ENCODE measurements at regions not wholly inside any gene's neighbourhood (a gene's known extent, or its start where the extent isn't known, plus 50 kb on each side); places are given as distances from the start of the nearest gene placed in this dataset.

- Histone ChIP-seq H3K36me3 (ENCODE audit: low read depth, missing control alignments) (no peaks in the 10 kb centered on the region), H3K27ac (no peak overlapping the region), H3K27me3 (no peaks in the 10 kb centered on the region), H3K4me3 (no peak overlapping the region), H3K4me1 (peaks cover 9% of the 10 kb centered on the region), H3K9me3 (no peaks in the 10 kb centered on the region)
- intact Hi-C loops (cut with DNase I; ENCODE audit: low total_unique reads), result no loop called here
- DNase-seq, result no peak
- WGBS, 2 donors, result 67 to 79% methylated on average over 2 of the region's 2 CpGs
- TF ChIP-seq CTCF (IDR thresholded peaks at IDR 0.05) (no peak), POLR2A (IDR thresholded peaks at IDR 0.05) (no peak)
Observed at GRCh38 chr2:12605936-12606335, 110.8 kb upstream of the TRIB2 start.

- DNase-seq, result no peak
- 31 to 35% methylated on average over 5 of the region's 5 CpGs for WGBS, 2 donors
Observed at GRCh38 chr2:12606472-12607000, 110.2 kb upstream of the TRIB2 start.

GRCh38 chr2:12607971-12608370, 108.8 kb upstream of the TRIB2 start:
- WGBS, 2 donors, result 91 to 98% methylated on average over 3 of the region's 3 CpGs
- no peak for DNase-seq
- no peaks in the 10 kb centered on the region for H3K27me3 ChIP-seq
- TF ChIP-seq POLR2A (IDR thresholded peaks at IDR 0.05), result no peak
- no peak for TF ChIP-seq CTCF (IDR thresholded peaks at IDR 0.05)
- no peak overlapping the region for H3K4me3 ChIP-seq
- H3K9me3 ChIP-seq, result no peaks in the 10 kb centered on the region
- H3K4me1 ChIP-seq, result peaks cover 9% of the 10 kb centered on the region
- H3K27ac ChIP-seq, result no peak overlapping the region
- H3K36me3 ChIP-seq (ENCODE audit: low read depth, missing control alignments), result no peaks in the 10 kb centered on the region
- intact Hi-C loops (cut with DNase I; ENCODE audit: low total_unique reads), result no loop called here

More at GRCh38 chr2:12606472-12607000, 110.2 kb upstream of the TRIB2 start:
- no peak for TF ChIP-seq POLR2A (IDR thresholded peaks at IDR 0.05)
- TF ChIP-seq CTCF (IDR thresholded peaks at IDR 0.05), result no peak
- Histone ChIP-seq H3K9me3 (no peaks in the 10 kb centered on the region), H3K4me3 (no peak overlapping the region), H3K36me3 (ENCODE audit: low read depth, missing control alignments) (no peaks in the 10 kb centered on the region), H3K4me1 (peaks cover 9% of the 10 kb centered on the region), H3K27me3 (no peaks in the 10 kb centered on the region), H3K27ac (no peak overlapping the region)
- intact Hi-C loops (cut with DNase I; ENCODE audit: low total_unique reads), result no loop called here

- H3K27ac ChIP-seq, result no peak overlapping the region
- no peaks in the 10 kb centered on the region for H3K9me3 ChIP-seq
- TF ChIP-seq CTCF (IDR thresholded peaks at IDR 0.05) (no peak), POLR2A (IDR thresholded peaks at IDR 0.05) (no peak)
- DNase-seq, result no peak
- no peaks in the 10 kb centered on the region for H3K27me3 ChIP-seq
- intact Hi-C loops (cut with DNase I; ENCODE audit: low total_unique reads), result no loop called here
- H3K4me1 ChIP-seq, result peaks cover 9% of the 10 kb centered on the region
- H3K4me3 ChIP-seq, result no peak overlapping the region
- no peaks in the 10 kb centered on the region for H3K36me3 ChIP-seq (ENCODE audit: low read depth, missing control alignments)
Observed at GRCh38 chr2:12610314-12610713, 106.4 kb upstream of the TRIB2 start.

GRCh38 chr2:12612168-12612567, 104.6 kb upstream of the TRIB2 start:
- intact Hi-C loops (cut with DNase I; ENCODE audit: low total_unique reads), result no loop called here
- no peaks in the 10 kb centered on the region for H3K36me3 ChIP-seq (ENCODE audit: low read depth, missing control alignments)
- H3K4me3 ChIP-seq, result no peak overlapping the region
- 89 to 90% methylated on average over 2 of the region's 2 CpGs for WGBS, 2 donors
- H3K27me3 ChIP-seq, result no peaks in the 10 kb centered on the region
- no peaks in the 10 kb centered on the region for H3K9me3 ChIP-seq
- no peak for DNase-seq
- H3K27ac ChIP-seq, result no peak overlapping the region
- TF ChIP-seq POLR2A (IDR thresholded peaks at IDR 0.05) (no peak), CTCF (IDR thresholded peaks at IDR 0.05) (no peak)
- no peaks in the 10 kb centered on the region for H3K4me1 ChIP-seq
